Small intestine (tissue), 7 donors: ENCODE measurements at regions not wholly inside any gene's neighbourhood (a gene's known extent, or its start where the extent isn't known, plus 50 kb on each side); places are given as distances from the start of the nearest gene placed in this dataset.

ENCODE experiments used
- DNase-seq, 2 donors: peaks; one replicate each; pipeline versions ENCODE4 v3.0.0 to v3.0.0-alpha.2; 2013
- FAIRE-seq: peaks from 2 replicates; lab custom pipeline; 2012; peaks lifted over from hg19 to GRCh38; lab: Jason Lieb, UNC
- H3K27ac ChIP-seq, 3 donors: one replicate each; pipeline ENCODE4 v1.5.1; 2013; ENCODE audit warnings: low read length in 2 of 3, mild to moderate bottlenecking in 2 of 3, control low read depth in 1 of 3, inconsistent platforms in 1 of 3, low read depth in 1 of 3, moderate library complexity in 1 of 3
- H3K27me3 ChIP-seq, 3 donors: one replicate each; pipeline ENCODE4 v1.6.1; 2013; ENCODE audit warnings: low read length in 3 of 3, inconsistent platforms in 1 of 3; ENCODE audit not compliant: control insufficient read depth in 3 of 3, insufficient read depth in 3 of 3
- H3K36me3 ChIP-seq, 3 donors: one replicate each; pipeline ENCODE4 v1.6.1; 2013; ENCODE audit warnings: low read length in 3 of 3, inconsistent platforms in 1 of 3, low read depth in 1 of 3, mild to moderate bottlenecking in 1 of 3, moderate library complexity in 1 of 3; ENCODE audit not compliant: control insufficient read depth in 3 of 3, insufficient read depth in 2 of 3
- H3K4me1 ChIP-seq, 3 donors: one replicate each; pipeline ENCODE4 v1.6.1; 2013; ENCODE audit warnings: low read length in 2 of 3, inconsistent platforms in 1 of 3, low read depth in 1 of 3, mild to moderate bottlenecking in 1 of 3, moderate library complexity in 1 of 3; ENCODE audit not compliant: control insufficient read depth in 3 of 3, insufficient read depth in 2 of 3
- H3K4me3 ChIP-seq, 3 donors: one replicate each; pipeline ENCODE4 v1.5.1; 2013; ENCODE audit warnings: low read length in 3 of 3, control low read depth in 1 of 3, inconsistent platforms in 1 of 3, low read depth in 1 of 3, mild to moderate bottlenecking in 1 of 3, moderate library complexity in 1 of 3
- H3K9me3 ChIP-seq, 2 donors: one replicate each; pipeline ENCODE4 v1.6.1; 2013; ENCODE audit warnings: low read depth in 1 of 2, low read length in 1 of 2; ENCODE audit not compliant: control insufficient read depth in 2 of 2, insufficient read depth in 1 of 2
- WGBS, 3 donors: extraction: QIAGEN DNeasy Blood & Tissue Kit; methylation state at CpG; one replicate each; pipeline ENCODE4 v1.1.7; 2013; 5-methylcytosine and 5-hydroxymethylcytosine counted together
- donor health status: healthy with polysubstance abuse.
- donor health status: control.
- donor health status: control.
- donor health status: Bipolar disorder and iron deficiency.
- donor health status: healthy.

GRCh38 chr4:96459105-96459504, 619.2 kb downstream of the PDHA2 start:
- H3K4me3 ChIP-seq = no peak overlapping the region
- no peaks in the 10 kb centered on the region for H3K4me1 ChIP-seq
- no peak overlapping the region for H3K27ac ChIP-seq
- FAIRE-seq = no peak
- no peak for DNase-seq
- H3K36me3 ChIP-seq = no peaks in the 10 kb centered on the region
- WGBS, 3 donors = 40 to 43% (median 43%) methylated on average over 1 of the region's 1 CpG
- no peaks in the 10 kb centered on the region for H3K9me3 ChIP-seq
- H3K27me3 ChIP-seq = no peaks in the 10 kb centered on the region

GRCh38 chr4:96465834-96466233, 625.9 kb downstream of the PDHA2 start:
- DNase-seq (no peak), FAIRE-seq (no peak)
- Histone ChIP-seq H3K27ac (no peak overlapping the region), H3K9me3 (peaks cover 0 to 3% of the 10 kb centered on the region in 2 donors), H3K4me1 (peaks cover 0 to under 1% (median 0%) of the 10 kb centered on the region in 3 donors), H3K4me3 (no peak overlapping the region), H3K36me3 (no peaks in the 10 kb centered on the region), H3K27me3 (no peaks in the 10 kb centered on the region)
- 69 to 81% (median 73%) methylated on average over 2 of the region's 2 CpGs for WGBS, 3 donors

GRCh38 chr4:96471956-96472867, 632.3 kb downstream of the PDHA2 start:
- Histone ChIP-seq H3K27ac (no peak overlapping the region), H3K36me3 (no peaks in the 10 kb centered on the region), H3K9me3 (peaks cover 0 to 3% of the 10 kb centered on the region in 2 donors), H3K4me3 (no peak overlapping the region), H3K27me3 (no peaks in the 10 kb centered on the region), H3K4me1 (peaks cover 0 to 2% (median 0%) of the 10 kb centered on the region in 3 donors)
- FAIRE-seq (peak; percentile 19), DNase-seq (peak in 1 of 2 donors; percentile 9)

GRCh38 chr4:96473246-96473645, 633.4 kb downstream of the PDHA2 start:
- peaks cover 0 to 3% of the 10 kb centered on the region in 2 donors for H3K9me3 ChIP-seq
- FAIRE-seq = no peak

GRCh38 chr4:96483308-96484030, 643.6 kb downstream of the PDHA2 start:
- Histone ChIP-seq H3K27me3 (no peaks in the 10 kb centered on the region), H3K9me3 (peaks cover 0 to 9% of the 10 kb centered on the region in 2 donors), H3K4me1 (no peaks in the 10 kb centered on the region), H3K27ac (no peak overlapping the region), H3K36me3 (no peaks in the 10 kb centered on the region), H3K4me3 (no peak overlapping the region)
- 58 to 67% (median 61%) methylated on average over 4 of the region's 4 CpGs for WGBS, 3 donors
- FAIRE-seq (no peak), DNase-seq (no peak)

More at GRCh38 chr4:96473246-96473645, 633.4 kb downstream of the PDHA2 start:
- no peak overlapping the region for H3K4me3 ChIP-seq
- H3K27me3 ChIP-seq = no peaks in the 10 kb centered on the region
- H3K36me3 ChIP-seq = no peaks in the 10 kb centered on the region
- peaks cover 0 to 2% (median 0%) of the 10 kb centered on the region in 3 donors for H3K4me1 ChIP-seq
- H3K27ac ChIP-seq = no peak overlapping the region
- no peak for DNase-seq
- WGBS, 3 donors = 63 to 70% (median 65%) methylated on average over 1 of the region's 1 CpG

GRCh38 chr4:96486563-96486962, 646.7 kb downstream of the PDHA2 start:
- no peak overlapping the region for H3K27ac ChIP-seq
- H3K4me3 ChIP-seq = no peak overlapping the region
- H3K27me3 ChIP-seq = no peaks in the 10 kb centered on the region
- DNase-seq (no peak), FAIRE-seq (no peak)
- peaks cover 0 to 9% of the 10 kb centered on the region in 2 donors for H3K9me3 ChIP-seq
- H3K4me1 ChIP-seq = no peaks in the 10 kb centered on the region
- no peaks in the 10 kb centered on the region for H3K36me3 ChIP-seq

GRCh38 chr4:96497621-96498020, 657.7 kb downstream of the PDHA2 start:
- 59 to 72% (median 62%) methylated on average over 2 of the region's 2 CpGs for WGBS, 3 donors
- H3K27me3 ChIP-seq = no peaks in the 10 kb centered on the region
- H3K9me3 ChIP-seq = peaks cover 0 to 7% of the 10 kb centered on the region in 2 donors
- no peak overlapping the region for H3K27ac ChIP-seq
- DNase-seq (no peak), FAIRE-seq (no peak)
- H3K4me1 ChIP-seq = no peaks in the 10 kb centered on the region
- H3K4me3 ChIP-seq = no peak overlapping the region
- H3K36me3 ChIP-seq = no peaks in the 10 kb centered on the region

- 24 to 56% (median 35%) methylated on average over 5 of the region's 5 CpGs for WGBS, 3 donors
- no peak for DNase-seq
- Histone ChIP-seq H3K27me3 (no peaks in the 10 kb centered on the region), H3K4me3 (no peak overlapping the region), H3K4me1 (no peaks in the 10 kb centered on the region), H3K9me3 (no peaks in the 10 kb centered on the region), H3K36me3 (no peaks in the 10 kb centered on the region), H3K27ac (no peak overlapping the region)
- FAIRE-seq = no peak
These were observed 664.5 kb downstream of the PDHA2 start for GRCh38 chr4:96504386-96504785.
